WTC11 (cell line): ENCODE measurements at regions not wholly inside any gene's neighbourhood (a gene's known extent, or its start where the extent isn't known, plus 50 kb on each side); places are given as distances from the start of the nearest gene placed in this dataset.

Source experiments
- ATAC-seq: fragments of 200-7000 bp; cut with Tn5 transposase; 2 replicates; pipeline ENCODE4 v1.10.0; 2021; ENCODE audit warnings: mild to moderate bottlenecking, moderate library complexity
- CTCF ChIA-PET: fragments of 300-600 bp; sonication (Branson Sonifier 250); formaldehyde crosslinking; loops from one replicate; lab custom pipeline; 2021; ENCODE audit warnings: antibody characterized with exemption; lab: Charles Lee
- POLR2A ChIA-PET: fragments of 350-600 bp; sonication (Branson Sonifier 250); formaldehyde crosslinking; loops from one replicate; lab custom pipeline; 2021; ENCODE audit warnings: antibody characterized with exemption; lab: Charles Lee
- DNase-seq: peaks from one replicate; pipeline ENCODE4 v3.0.0; 2021; ENCODE audit warnings: low spot score
- H3K27ac Mint-ChIP-seq: 2 replicates; pipeline ENCODE4 v1.8.0; 2021; ENCODE audit warnings: mixed read lengths
- H3K27me3 Mint-ChIP-seq: 2 replicates; pipeline ENCODE4 v1.8.0; 2021; ENCODE audit warnings: low read depth, mild to moderate bottlenecking, moderate library complexity, mixed read lengths
- H3K36me3 Mint-ChIP-seq: 2 replicates; pipeline ENCODE4 v1.8.0; 2021; ENCODE audit warnings: mixed read lengths
- H3K4me1 Mint-ChIP-seq: 2 replicates; pipeline ENCODE4 v1.8.0; 2022; ENCODE audit warnings: mixed read lengths
- H3K4me3 Mint-ChIP-seq: 2 replicates; pipeline ENCODE4 v1.8.0; 2021; ENCODE audit warnings: mild to moderate bottlenecking, moderate library complexity, mixed read lengths
- H3K9me3 Mint-ChIP-seq: 2 replicates; pipeline ENCODE4 v1.8.0; 2021; ENCODE audit warnings: mixed read lengths
- ATF1 ChIP-seq: sonication (generic); formaldehyde crosslinking; IDR thresholded peaks from 2 replicates; pipeline ENCODE4 v1.8.1; 2023; ENCODE audit warnings: mild to moderate bottlenecking, moderate library complexity, missing genetic modification reagents
- CREB1 ChIP-seq: sonication (generic); formaldehyde crosslinking; IDR thresholded peaks from 2 replicates; pipeline ENCODE4 v1.8.0; 2023; ENCODE audit warnings: mild to moderate bottlenecking, missing genetic modification reagents
- GABPB1 ChIP-seq: sonication (generic); formaldehyde crosslinking; IDR thresholded peaks from 2 replicates; pipeline ENCODE4 v1.8.1; 2023; ENCODE audit warnings: mild to moderate bottlenecking, missing genetic modification reagents
- GRHL2 ChIP-seq: fragments of 250-450 bp; sonication (Bioruptor Pico); IDR thresholded peaks from 2 replicates; pipeline ENCODE4 v1.8.0; 2022; ENCODE audit warnings: mild to moderate bottlenecking, moderate library complexity; ENCODE audit not compliant: insufficient replicate concordance, severe bottlenecking
- HMGA2 ChIP-seq: fragments of 250-450 bp; sonication (Bioruptor Pico); IDR thresholded peaks from 2 replicates; pipeline ENCODE4 v1.4.0; 2021; ENCODE audit warnings: mild to moderate bottlenecking, moderate library complexity
- KAT7 ChIP-seq: sonication (generic); formaldehyde crosslinking; IDR thresholded peaks from 2 replicates; pipeline ENCODE4 v1.8.1; 2023; ENCODE audit warnings: missing genetic modification reagents, mild to moderate bottlenecking, borderline replicate concordance
- MXD4 ChIP-seq: fragments of 250-450 bp; sonication (Bioruptor Pico); IDR thresholded peaks from 2 replicates; pipeline ENCODE4 v1.8.0; 2021; ENCODE audit warnings: mild to moderate bottlenecking, moderate library complexity, borderline replicate concordance
- NFYB ChIP-seq: sonication (generic); formaldehyde crosslinking; conservative IDR thresholded peaks from 2 replicates; pipeline ENCODE4 v1.8.0; 2022; ENCODE audit warnings: low read depth, missing genetic modification reagents
- OVOL2 ChIP-seq: fragments of 250-450 bp; sonication (Bioruptor Pico); IDR thresholded peaks from 2 replicates; pipeline ENCODE4 v1.9.0; 2021; ENCODE audit warnings: mild to moderate bottlenecking, borderline replicate concordance
- SP1 ChIP-seq: sonication (generic); formaldehyde crosslinking; conservative IDR thresholded peaks from 2 replicates; pipeline ENCODE4 v1.8.1; 2022; ENCODE audit warnings: missing genetic modification reagents
- TEAD4 ChIP-seq: sonication (generic); formaldehyde crosslinking; IDR thresholded peaks from 2 replicates; pipeline ENCODE4 v1.8.0; 2022; ENCODE audit warnings: mild to moderate bottlenecking, missing genetic modification reagents
- ZNF219 ChIP-seq: sonication (generic); formaldehyde crosslinking; IDR thresholded peaks from 2 replicates; pipeline ENCODE4 v1.8.0; 2023; ENCODE audit warnings: missing genetic modification reagents, mild to moderate bottlenecking, borderline replicate concordance
- ZNF232 ChIP-seq: sonication (generic); formaldehyde crosslinking; IDR thresholded peaks from 2 replicates; pipeline ENCODE4 v1.8.0; 2022; ENCODE audit warnings: mild to moderate bottlenecking, missing genetic modification reagents
- ZNF317 ChIP-seq: sonication (generic); formaldehyde crosslinking; IDR thresholded peaks from 2 replicates; pipeline ENCODE4 v1.8.1; 2023; ENCODE audit warnings: low read depth, mild to moderate bottlenecking, moderate library complexity, missing genetic modification reagents, borderline replicate concordance
- ZNF416 ChIP-seq: fragments of 250-450 bp; sonication (Bioruptor Pico); IDR thresholded peaks from 2 replicates; pipeline ENCODE4 v1.9.0; 2021; ENCODE audit warnings: mild to moderate bottlenecking, inconsistent platforms
- TF ChIP-seq, protein P1 (sequence below): sonication (generic); formaldehyde crosslinking; IDR thresholded peaks from 2 replicates; pipeline ENCODE4 v1.8.1; 2022; ENCODE audit warnings: low read depth, mild to moderate bottlenecking, moderate library complexity, missing genetic modification reagents, borderline replicate concordance
- TF ChIP-seq, protein P2 (sequence below): sonication (generic); formaldehyde crosslinking; IDR thresholded peaks from 2 replicates; pipeline ENCODE4 v1.8.1; 2022; ENCODE audit warnings: mild to moderate bottlenecking, missing genetic modification reagents, moderate library complexity, borderline replicate concordance
- TF ChIP-seq, protein P3 (sequence below): sonication (generic); formaldehyde crosslinking; IDR thresholded peaks from 2 replicates; pipeline ENCODE4 v1.8.1; 2023; ENCODE audit warnings: mild to moderate bottlenecking, missing genetic modification reagents, moderate library complexity
- TF ChIP-seq, protein P4 (sequence below): fragments of 250-450 bp; sonication (Bioruptor Pico); IDR thresholded peaks from 2 replicates; pipeline ENCODE4 v2.1.2; 2022; ENCODE audit warnings: mild to moderate bottlenecking, moderate library complexity
- TF ChIP-seq, protein P5 (sequence below): fragments of 250-450 bp; sonication (Bioruptor Pico); conservative IDR thresholded peaks from 2 replicates; pipeline ENCODE4 v1.9.0; 2021; ENCODE audit warnings: mild to moderate bottlenecking
- TF ChIP-seq, protein P6 (sequence below): sonication (generic); formaldehyde crosslinking; IDR thresholded peaks from 2 replicates; pipeline ENCODE4 v1.8.0; 2022; ENCODE audit warnings: missing genetic modification reagents

DNA sequence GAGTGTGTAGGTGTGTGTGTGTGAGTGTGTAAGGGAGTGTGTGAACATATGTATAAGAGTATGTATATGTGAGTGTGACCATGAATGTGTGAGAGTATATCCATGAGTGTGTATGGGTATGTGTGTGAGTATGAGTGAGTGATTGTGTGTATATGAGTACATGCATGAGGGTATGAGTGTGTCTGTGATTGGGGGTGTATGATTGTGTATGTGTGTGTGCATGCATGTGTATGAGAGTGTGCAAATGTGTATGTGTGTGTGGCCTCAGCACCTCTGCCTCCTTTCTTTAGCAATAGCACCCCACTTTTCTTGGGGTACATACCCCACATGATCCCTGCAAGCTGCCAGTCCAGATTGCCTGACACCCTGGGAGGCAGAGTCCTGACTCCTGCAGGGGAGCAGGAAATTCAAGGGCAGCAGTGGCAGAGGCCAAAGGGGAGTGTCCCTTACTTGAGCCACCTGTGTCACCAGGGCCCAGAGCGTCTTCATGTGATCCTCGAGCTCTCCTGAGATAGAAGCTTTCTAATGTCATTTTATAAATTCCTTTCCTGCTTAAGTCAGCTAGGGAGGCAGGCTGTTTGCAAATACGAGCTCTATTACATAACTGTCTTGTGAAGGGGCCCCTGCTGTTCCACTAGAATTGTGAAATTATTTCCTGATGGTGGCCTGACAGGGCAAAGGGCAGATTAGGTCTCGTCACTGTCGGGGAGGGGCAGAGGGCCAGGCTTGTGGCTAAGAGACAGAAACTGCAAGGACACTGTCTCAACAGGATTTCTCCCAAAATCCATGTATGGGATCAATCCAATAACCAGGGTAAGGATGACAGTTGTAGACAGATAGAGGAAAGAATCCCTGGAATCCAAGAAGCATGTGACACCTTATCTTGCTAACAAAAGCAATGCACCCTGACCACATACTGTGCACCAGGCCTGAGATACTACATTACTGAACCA is 389.1 kb downstream of the GADD45G start:
- CTCF ChIA-PET, result interaction anchor here (1.1 to 1.2 kb wide), 2 partner anchors 396 to 565 kb away, joined by 3 to 4 read pairs; no protein-coding TSS in a partner anchor
- Mint-ChIP-seq H3K4me1 (peaks cover 10% of the 10 kb centered on the region; the same call in 1 of the 2 replicates), H3K9me3 (peaks cover 16% of the 10 kb centered on the region), H3K27ac (no peak overlapping the region), H3K4me3 (no peak overlapping the region), H3K36me3 (peaks cover 8% of the 10 kb centered on the region), H3K27me3 (no peaks in the 10 kb centered on the region; the same call in 1 of the 2 replicates)
- ATAC-seq (peak; percentile 40), DNase-seq (no peak)
- POLR2A ChIA-PET, result no interaction called here
- no peak for TF ChIP-seq SP1 (CRISPR knock-in tag)
- peak; percentile 61 for TF ChIP-seq GABPB1 (CRISPR knock-in tag)
- TF ChIP-seq OVOL2 (CRISPR knock-in tag), result no peak

DNA sequence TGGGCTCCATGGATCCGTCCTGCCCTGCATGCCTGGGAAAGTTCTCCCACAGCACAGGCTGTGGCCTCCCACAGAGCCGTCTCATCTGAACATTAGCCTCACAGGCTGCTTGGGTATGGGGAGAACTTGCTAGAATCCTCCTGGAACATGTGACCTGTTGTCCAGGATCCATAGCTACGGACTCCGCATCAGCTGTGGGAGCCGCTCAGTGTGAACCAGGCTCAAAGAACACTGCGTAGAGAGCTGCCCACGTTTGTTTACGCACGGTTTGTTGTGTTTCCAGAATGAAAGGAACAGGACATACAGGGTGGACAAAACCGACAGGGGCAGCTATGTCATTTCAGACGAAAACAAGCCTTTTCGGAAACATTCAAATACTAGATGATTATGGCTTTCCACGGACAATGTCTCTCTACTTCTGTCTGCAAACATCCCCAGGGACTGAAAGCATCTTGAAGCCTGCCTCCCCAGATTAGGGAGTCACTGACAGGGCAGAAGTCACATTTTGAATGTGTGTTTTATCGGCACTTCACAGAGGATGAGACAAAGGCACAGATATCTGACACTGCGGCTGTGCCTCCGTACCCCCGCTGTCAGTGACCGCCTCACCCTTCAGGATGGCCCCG is 390.3 kb downstream of the GADD45G start:
- CTCF ChIA-PET, result interaction anchor here (1.1 kb wide), 1 partner anchor 397 kb away, joined by 4 read pairs; no protein-coding TSS in a partner anchor
- Mint-ChIP-seq H3K27me3 (no peaks in the 10 kb centered on the region; the same call in 1 of the 2 replicates), H3K4me3 (no peak overlapping the region), H3K4me1 (peaks cover 14% of the 10 kb centered on the region), H3K27ac (no peak overlapping the region), H3K36me3 (peaks cover 8% of the 10 kb centered on the region), H3K9me3 (peaks cover 12% of the 10 kb centered on the region)
- DNase-seq (no peak), ATAC-seq (no peak)
- TF ChIP-seq, protein P1, sequence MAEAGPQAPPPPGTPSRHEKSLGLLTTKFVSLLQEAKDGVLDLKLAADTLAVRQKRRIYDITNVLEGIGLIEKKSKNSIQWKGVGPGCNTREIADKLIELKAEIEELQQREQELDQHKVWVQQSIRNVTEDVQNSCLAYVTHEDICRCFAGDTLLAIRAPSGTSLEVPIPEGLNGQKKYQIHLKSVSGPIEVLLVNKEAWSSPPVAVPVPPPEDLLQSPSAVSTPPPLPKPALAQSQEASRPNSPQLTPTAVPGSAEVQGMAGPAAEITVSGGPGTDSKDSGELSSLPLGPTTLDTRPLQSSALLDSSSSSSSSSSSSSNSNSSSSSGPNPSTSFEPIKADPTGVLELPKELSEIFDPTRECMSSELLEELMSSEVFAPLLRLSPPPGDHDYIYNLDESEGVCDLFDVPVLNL (CRISPR knock-in tag), result no peak
- TF ChIP-seq ZNF219 (no peak), KAT7 (no peak), ZNF416 (CRISPR knock-in tag) (no peak), ATF1 (CRISPR knock-in tag) (no peak), ZNF317 (CRISPR knock-in tag) (no peak), CREB1 (CRISPR knock-in tag) (no peak), GRHL2 (CRISPR knock-in tag) (no peak), NFYB (CRISPR knock-in tag) (no peak), HMGA2 (CRISPR knock-in tag) (no peak), ZNF232 (CRISPR knock-in tag) (no peak), MXD4 (CRISPR knock-in tag) (no peak), TEAD4 (CRISPR knock-in tag) (no peak)
- TF ChIP-seq, protein P2, sequence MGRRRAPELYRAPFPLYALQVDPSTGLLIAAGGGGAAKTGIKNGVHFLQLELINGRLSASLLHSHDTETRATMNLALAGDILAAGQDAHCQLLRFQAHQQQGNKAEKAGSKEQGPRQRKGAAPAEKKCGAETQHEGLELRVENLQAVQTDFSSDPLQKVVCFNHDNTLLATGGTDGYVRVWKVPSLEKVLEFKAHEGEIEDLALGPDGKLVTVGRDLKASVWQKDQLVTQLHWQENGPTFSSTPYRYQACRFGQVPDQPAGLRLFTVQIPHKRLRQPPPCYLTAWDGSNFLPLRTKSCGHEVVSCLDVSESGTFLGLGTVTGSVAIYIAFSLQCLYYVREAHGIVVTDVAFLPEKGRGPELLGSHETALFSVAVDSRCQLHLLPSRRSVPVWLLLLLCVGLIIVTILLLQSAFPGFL (CRISPR knock-in tag), result no peak
- TF ChIP-seq, protein P3, sequence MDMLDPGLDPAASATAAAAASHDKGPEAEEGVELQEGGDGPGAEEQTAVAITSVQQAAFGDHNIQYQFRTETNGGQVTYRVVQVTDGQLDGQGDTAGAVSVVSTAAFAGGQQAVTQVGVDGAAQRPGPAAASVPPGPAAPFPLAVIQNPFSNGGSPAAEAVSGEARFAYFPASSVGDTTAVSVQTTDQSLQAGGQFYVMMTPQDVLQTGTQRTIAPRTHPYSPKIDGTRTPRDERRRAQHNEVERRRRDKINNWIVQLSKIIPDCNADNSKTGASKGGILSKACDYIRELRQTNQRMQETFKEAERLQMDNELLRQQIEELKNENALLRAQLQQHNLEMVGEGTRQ, result no peak
- TF ChIP-seq, protein P4, sequence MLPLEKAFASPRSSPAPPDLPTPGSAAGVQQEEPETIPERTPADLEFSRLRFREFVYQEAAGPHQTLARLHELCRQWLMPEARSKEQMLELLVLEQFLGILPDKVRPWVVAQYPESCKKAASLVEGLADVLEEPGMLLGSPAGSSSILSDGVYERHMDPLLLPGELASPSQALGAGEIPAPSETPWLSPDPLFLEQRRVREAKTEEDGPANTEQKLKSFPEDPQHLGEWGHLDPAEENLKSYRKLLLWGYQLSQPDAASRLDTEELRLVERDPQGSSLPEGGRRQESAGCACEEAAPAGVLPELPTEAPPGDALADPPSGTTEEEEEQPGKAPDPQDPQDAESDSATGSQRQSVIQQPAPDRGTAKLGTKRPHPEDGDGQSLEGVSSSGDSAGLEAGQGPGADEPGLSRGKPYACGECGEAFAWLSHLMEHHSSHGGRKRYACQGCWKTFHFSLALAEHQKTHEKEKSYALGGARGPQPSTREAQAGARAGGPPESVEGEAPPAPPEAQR (CRISPR knock-in tag), result no peak
- TF ChIP-seq, protein P5, sequence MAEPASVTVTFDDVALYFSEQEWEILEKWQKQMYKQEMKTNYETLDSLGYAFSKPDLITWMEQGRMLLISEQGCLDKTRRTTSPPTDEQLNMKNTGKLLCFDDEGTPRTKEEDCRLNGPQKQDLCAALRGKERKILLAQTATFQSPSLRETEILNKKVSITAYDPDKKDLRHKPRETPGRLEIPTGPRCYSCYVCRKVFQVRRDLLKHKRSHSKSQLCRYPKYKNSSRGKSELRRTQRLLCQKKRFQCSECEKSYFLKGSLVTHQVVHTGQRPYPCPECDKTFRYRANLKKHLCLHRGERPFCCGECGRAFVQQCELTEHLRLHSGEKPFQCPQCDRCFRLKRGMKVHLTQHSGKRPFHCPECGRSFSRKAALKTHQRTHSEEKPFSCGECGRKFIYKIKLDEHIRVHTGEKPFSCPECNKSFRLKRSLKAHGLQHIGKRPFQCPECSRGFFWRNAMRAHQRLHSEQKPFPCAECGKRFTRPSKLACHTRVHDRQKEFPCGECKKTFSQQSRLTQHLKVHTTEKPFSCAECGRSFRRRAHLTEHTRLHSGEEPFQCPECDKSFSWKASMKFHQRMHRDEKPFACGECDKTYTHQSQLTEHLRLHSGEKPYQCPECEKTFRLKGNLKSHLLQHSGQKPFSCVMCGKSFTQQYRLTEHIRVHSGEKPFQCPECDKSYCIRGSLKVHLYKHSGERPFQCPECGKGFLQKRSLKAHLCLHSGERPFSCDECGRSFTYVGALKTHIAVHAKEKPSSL (CRISPR knock-in tag), result no peak
- TF ChIP-seq, protein P6, sequence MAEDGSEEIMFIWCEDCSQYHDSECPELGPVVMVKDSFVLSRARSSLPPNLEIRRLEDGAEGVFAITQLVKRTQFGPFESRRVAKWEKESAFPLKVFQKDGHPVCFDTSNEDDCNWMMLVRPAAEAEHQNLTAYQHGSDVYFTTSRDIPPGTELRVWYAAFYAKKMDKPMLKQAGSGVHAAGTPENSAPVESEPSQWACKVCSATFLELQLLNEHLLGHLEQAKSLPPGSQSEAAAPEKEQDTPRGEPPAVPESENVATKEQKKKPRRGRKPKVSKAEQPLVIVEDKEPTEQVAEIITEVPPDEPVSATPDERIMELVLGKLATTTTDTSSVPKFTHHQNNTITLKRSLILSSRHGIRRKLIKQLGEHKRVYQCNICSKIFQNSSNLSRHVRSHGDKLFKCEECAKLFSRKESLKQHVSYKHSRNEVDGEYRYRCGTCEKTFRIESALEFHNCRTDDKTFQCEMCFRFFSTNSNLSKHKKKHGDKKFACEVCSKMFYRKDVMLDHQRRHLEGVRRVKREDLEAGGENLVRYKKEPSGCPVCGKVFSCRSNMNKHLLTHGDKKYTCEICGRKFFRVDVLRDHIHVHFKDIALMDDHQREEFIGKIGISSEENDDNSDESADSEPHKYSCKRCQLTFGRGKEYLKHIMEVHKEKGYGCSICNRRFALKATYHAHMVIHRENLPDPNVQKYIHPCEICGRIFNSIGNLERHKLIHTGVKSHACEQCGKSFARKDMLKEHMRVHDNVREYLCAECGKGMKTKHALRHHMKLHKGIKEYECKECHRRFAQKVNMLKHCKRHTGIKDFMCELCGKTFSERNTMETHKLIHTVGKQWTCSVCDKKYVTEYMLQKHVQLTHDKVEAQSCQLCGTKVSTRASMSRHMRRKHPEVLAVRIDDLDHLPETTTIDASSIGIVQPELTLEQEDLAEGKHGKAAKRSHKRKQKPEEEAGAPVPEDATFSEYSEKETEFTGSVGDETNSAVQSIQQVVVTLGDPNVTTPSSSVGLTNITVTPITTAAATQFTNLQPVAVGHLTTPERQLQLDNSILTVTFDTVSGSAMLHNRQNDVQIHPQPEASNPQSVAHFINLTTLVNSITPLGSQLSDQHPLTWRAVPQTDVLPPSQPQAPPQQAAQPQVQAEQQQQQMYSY, result no peak
- POLR2A ChIA-PET, result no interaction called here
